ENCODE measurements at regions not wholly inside any gene's neighbourhood (a gene's known extent, or its start where the extent isn't known, plus 50 kb on each side); places are given as distances from the start of the nearest gene placed in this dataset.

DNA sequence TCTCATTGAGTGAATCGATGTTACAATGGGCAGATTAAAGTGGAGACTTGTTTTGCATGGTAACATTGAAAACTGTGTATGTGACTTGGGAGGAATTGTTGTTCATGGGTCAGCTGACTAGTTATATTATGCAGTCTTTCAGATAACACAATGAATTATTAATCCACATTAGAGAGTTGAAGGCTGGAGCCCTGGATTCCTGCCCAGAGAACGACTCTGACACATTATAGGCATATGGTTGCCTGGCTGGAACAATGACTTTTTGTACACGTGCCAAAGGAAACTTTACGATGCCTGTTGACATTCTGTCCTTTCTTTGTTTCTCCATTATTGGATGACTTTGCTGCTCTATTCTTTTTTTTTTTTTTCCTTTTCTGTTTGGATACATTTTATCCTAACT is 52.3 kb upstream of the TMEM229A start:
- no peaks in the 10 kb centered on the region; the same call in 1 of the 2 replicates for H3K27me3 Mint-ChIP-seq (ENCODE audit: low read depth)
- H3K4me1 Mint-ChIP-seq: no peaks in the 10 kb centered on the region
- DNase-seq (ENCODE audit: low spot score) (no peak), ATAC-seq (no peak)
- POLR2A ChIA-PET: no interaction called here
- H3K27ac Mint-ChIP-seq: no peak overlapping the region
- H3K4me3 Mint-ChIP-seq: no peak overlapping the region
- peaks cover 12% of the 10 kb centered on the region for H3K9me3 Mint-ChIP-seq
- CTCF ChIA-PET: no interaction called here
- TF ChIP-seq TEAD1 (CRISPR knock-in tag; IDR thresholded peaks at IDR 0.05) (no peak), ZNF317 (CRISPR knock-in tag; IDR thresholded peaks at IDR 0.05; ENCODE audit: borderline replicate concordance, low read depth) (no peak), ZNF121 (CRISPR knock-in tag; IDR thresholded peaks at IDR 0.05) (no peak), ELF4 (CRISPR knock-in tag; IDR thresholded peaks at IDR 0.05; ENCODE audit: low read depth) (no peak), CBFB (CRISPR knock-in tag; IDR thresholded peaks at IDR 0.05; ENCODE audit: low read depth) (no peak), ZNF232 (CRISPR knock-in tag; IDR thresholded peaks at IDR 0.05) (no peak)
- TF ChIP-seq, protein P1, sequence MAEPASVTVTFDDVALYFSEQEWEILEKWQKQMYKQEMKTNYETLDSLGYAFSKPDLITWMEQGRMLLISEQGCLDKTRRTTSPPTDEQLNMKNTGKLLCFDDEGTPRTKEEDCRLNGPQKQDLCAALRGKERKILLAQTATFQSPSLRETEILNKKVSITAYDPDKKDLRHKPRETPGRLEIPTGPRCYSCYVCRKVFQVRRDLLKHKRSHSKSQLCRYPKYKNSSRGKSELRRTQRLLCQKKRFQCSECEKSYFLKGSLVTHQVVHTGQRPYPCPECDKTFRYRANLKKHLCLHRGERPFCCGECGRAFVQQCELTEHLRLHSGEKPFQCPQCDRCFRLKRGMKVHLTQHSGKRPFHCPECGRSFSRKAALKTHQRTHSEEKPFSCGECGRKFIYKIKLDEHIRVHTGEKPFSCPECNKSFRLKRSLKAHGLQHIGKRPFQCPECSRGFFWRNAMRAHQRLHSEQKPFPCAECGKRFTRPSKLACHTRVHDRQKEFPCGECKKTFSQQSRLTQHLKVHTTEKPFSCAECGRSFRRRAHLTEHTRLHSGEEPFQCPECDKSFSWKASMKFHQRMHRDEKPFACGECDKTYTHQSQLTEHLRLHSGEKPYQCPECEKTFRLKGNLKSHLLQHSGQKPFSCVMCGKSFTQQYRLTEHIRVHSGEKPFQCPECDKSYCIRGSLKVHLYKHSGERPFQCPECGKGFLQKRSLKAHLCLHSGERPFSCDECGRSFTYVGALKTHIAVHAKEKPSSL (CRISPR knock-in tag; conservative IDR thresholded peaks at IDR 0.05): no peak
- H3K36me3 Mint-ChIP-seq: no peaks in the 10 kb centered on the region

DNA sequence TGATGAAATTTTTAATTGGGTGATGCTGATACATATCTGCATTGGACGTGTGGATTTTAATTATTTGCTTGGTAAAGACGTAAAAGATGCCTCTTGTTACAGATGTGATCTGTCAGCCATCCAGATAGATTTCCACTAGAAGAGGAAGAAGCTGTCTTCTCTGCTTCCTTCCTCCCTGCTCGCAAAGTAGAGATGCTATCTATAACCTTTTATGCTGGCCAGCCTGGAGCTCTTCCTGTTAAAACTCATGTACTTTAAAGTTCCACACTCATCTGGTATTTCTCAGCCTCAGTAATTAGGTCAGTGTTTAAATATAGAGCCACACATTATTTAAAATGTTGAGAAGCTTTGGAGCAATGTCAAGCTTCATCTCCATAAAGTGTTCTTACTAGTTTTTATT is 51.2 kb upstream of the TMEM229A start:
- H3K27me3 Mint-ChIP-seq (ENCODE audit: low read depth): no peaks in the 10 kb centered on the region; the same call in 1 of the 2 replicates
- ChIA-PET CTCF (no interaction called here), POLR2A (no interaction called here)
- H3K36me3 Mint-ChIP-seq: no peaks in the 10 kb centered on the region
- no peak overlapping the region for H3K4me3 Mint-ChIP-seq
- DNase-seq (ENCODE audit: low spot score) (no peak), ATAC-seq (no peak)
- TF ChIP-seq, protein P2, sequence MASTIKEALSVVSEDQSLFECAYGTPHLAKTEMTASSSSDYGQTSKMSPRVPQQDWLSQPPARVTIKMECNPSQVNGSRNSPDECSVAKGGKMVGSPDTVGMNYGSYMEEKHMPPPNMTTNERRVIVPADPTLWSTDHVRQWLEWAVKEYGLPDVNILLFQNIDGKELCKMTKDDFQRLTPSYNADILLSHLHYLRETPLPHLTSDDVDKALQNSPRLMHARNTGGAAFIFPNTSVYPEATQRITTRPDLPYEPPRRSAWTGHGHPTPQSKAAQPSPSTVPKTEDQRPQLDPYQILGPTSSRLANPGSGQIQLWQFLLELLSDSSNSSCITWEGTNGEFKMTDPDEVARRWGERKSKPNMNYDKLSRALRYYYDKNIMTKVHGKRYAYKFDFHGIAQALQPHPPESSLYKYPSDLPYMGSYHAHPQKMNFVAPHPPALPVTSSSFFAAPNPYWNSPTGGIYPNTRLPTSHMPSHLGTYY (CRISPR knock-in tag; IDR thresholded peaks at IDR 0.05): no peak
- TF ChIP-seq IRF2 (CRISPR knock-in tag; IDR thresholded peaks at IDR 0.05; ENCODE audit: borderline replicate concordance, low read depth) (no peak), OVOL2 (CRISPR knock-in tag; IDR thresholded peaks at IDR 0.05; ENCODE audit: borderline replicate concordance) (no peak), KAT7 (CRISPR knock-in tag; IDR thresholded peaks at IDR 0.05; ENCODE audit: borderline replicate concordance) (no peak), NFATC4 (CRISPR knock-in tag; IDR thresholded peaks at IDR 0.05) (no peak), ZNF416 (CRISPR knock-in tag; IDR thresholded peaks at IDR 0.05) (no peak), CREM (CRISPR knock-in tag; IDR thresholded peaks at IDR 0.05) (no peak), MXD4 (CRISPR knock-in tag; IDR thresholded peaks at IDR 0.05; ENCODE audit: borderline replicate concordance) (no peak), FOXP1 (CRISPR knock-in tag; IDR thresholded peaks at IDR 0.05; ENCODE audit: borderline replicate concordance) (no peak), ZNF121 (CRISPR knock-in tag; IDR thresholded peaks at IDR 0.05) (no peak), AR (CRISPR knock-in tag; IDR thresholded peaks at IDR 0.05) (no peak)
- TF ChIP-seq, protein P3, sequence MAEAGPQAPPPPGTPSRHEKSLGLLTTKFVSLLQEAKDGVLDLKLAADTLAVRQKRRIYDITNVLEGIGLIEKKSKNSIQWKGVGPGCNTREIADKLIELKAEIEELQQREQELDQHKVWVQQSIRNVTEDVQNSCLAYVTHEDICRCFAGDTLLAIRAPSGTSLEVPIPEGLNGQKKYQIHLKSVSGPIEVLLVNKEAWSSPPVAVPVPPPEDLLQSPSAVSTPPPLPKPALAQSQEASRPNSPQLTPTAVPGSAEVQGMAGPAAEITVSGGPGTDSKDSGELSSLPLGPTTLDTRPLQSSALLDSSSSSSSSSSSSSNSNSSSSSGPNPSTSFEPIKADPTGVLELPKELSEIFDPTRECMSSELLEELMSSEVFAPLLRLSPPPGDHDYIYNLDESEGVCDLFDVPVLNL (CRISPR knock-in tag; IDR thresholded peaks at IDR 0.05; ENCODE audit: borderline replicate concordance, low read depth): no peak
- TF ChIP-seq, protein P1 (CRISPR knock-in tag; conservative IDR thresholded peaks at IDR 0.05): no peak
- TF ChIP-seq, protein P4, sequence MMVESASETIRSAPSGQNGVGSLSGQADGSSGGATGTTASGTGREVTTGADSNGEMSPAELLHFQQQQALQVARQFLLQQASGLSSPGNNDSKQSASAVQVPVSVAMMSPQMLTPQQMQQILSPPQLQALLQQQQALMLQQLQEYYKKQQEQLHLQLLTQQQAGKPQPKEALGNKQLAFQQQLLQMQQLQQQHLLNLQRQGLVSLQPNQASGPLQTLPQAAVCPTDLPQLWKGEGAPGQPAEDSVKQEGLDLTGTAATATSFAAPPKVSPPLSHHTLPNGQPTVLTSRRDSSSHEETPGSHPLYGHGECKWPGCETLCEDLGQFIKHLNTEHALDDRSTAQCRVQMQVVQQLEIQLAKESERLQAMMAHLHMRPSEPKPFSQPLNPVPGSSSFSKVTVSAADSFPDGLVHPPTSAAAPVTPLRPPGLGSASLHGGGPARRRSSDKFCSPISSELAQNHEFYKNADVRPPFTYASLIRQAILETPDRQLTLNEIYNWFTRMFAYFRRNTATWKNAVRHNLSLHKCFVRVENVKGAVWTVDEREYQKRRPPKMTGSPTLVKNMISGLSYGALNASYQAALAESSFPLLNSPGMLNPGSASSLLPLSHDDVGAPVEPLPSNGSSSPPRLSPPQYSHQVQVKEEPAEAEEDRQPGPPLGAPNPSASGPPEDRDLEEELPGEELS (CRISPR knock-in tag; IDR thresholded peaks at IDR 0.05): no peak
- H3K4me1 Mint-ChIP-seq: no peaks in the 10 kb centered on the region
- H3K27ac Mint-ChIP-seq: no peak overlapping the region
- peaks cover 12% of the 10 kb centered on the region for H3K9me3 Mint-ChIP-seq

All from WTC11 (cell line).